ENCODE measurements at regions not wholly inside any gene's neighbourhood (a gene's known extent, or its start where the extent isn't known, plus 50 kb on each side); places are given as distances from the start of the nearest gene placed in this dataset.

GRCh38 chr9:7906783-7907550, 107.4 kb upstream of the DMAC1 start:
- no peak for DNase-seq (ENCODE audit: extremely low read depth, low read depth)
- no peak for TF ChIP-seq CTCF (IDR thresholded peaks at IDR 0.05; ENCODE audit: low read depth, low read length, missing control alignments)
- no peak overlapping the region for H3K4me3 ChIP-seq (replicated peaks; ENCODE audit: low read depth, low read length)

- TF ChIP-seq CTCF (IDR thresholded peaks at IDR 0.05; ENCODE audit: low read depth, low read length, missing control alignments), result no peak
- H3K4me3 ChIP-seq (replicated peaks; ENCODE audit: low read depth, low read length), result no peak overlapping the region
- DNase-seq (ENCODE audit: extremely low read depth, low read depth), result no peak
These were observed 102.0 kb upstream of the DMAC1 start for GRCh38 chr9:7901621-7902020.

- H3K4me3 ChIP-seq (replicated peaks; ENCODE audit: low read depth, low read length), result no peak overlapping the region
- DNase-seq (ENCODE audit: extremely low read depth, low read depth), result no peak
These were observed 101.0 kb upstream of the DMAC1 start for GRCh38 chr9:7900541-7900940.

GRCh38 chr9:7899753-7900152, 100.2 kb upstream of the DMAC1 start:
- no peak for DNase-seq (ENCODE audit: extremely low read depth, low read depth)
- TF ChIP-seq CTCF (IDR thresholded peaks at IDR 0.05; ENCODE audit: low read depth, low read length, missing control alignments), result no peak
- no peak overlapping the region for H3K4me3 ChIP-seq (replicated peaks; ENCODE audit: low read depth, low read length)

More at GRCh38 chr9:7900541-7900940, 101.0 kb upstream of the DMAC1 start:
- no peak for TF ChIP-seq CTCF (IDR thresholded peaks at IDR 0.05; ENCODE audit: low read depth, low read length, missing control alignments)

- TF ChIP-seq CTCF (IDR thresholded peaks at IDR 0.05; ENCODE audit: low read depth, low read length, missing control alignments), result no peak
- DNase-seq (ENCODE audit: extremely low read depth, low read depth), result no peak
- H3K4me3 ChIP-seq (replicated peaks; ENCODE audit: low read depth, low read length), result no peak overlapping the region
These were observed 94.7 kb upstream of the DMAC1 start for GRCh38 chr9:7894231-7894630.

- DNase-seq (ENCODE audit: extremely low read depth, low read depth), result no peak
- TF ChIP-seq CTCF (IDR thresholded peaks at IDR 0.05; ENCODE audit: low read depth, low read length, missing control alignments), result no peak
- H3K4me3 ChIP-seq (replicated peaks; ENCODE audit: low read depth, low read length), result no peak overlapping the region
These were observed 93.4 kb upstream of the DMAC1 start for GRCh38 chr9:7892975-7893374.

Data from HFF-Myc (cell line).